GM12865 (cell line): ENCODE measurements at regions not wholly inside any gene's neighbourhood (a gene's known extent, or its start where the extent isn't known, plus 50 kb on each side); places are given as distances from the start of the nearest gene placed in this dataset.
A peak's percentile ranks its signal among the peaks of the same experiment; 100 is the strongest.

Experiments used
- DNase-seq: peaks from one replicate; pipeline ENCODE4 v3.0.0; 2010; ENCODE audit warnings: low read depth
- H3K4me3 ChIP-seq: 2 replicates; pipeline ENCODE4 v1.5.1; 2011; ENCODE audit warnings: mild to moderate bottlenecking, low read depth, low read length, control low read depth
- TF ChIP-seq, protein P1 (sequence below): IDR thresholded peaks from 2 replicates; pipeline ENCODE4 v1.5.1; 2011; ENCODE audit warnings: low read length, control low read depth, low read depth, inconsistent platforms; ENCODE audit not compliant: insufficient read depth; ENCODE audit errors: missing control alignments

DNA sequence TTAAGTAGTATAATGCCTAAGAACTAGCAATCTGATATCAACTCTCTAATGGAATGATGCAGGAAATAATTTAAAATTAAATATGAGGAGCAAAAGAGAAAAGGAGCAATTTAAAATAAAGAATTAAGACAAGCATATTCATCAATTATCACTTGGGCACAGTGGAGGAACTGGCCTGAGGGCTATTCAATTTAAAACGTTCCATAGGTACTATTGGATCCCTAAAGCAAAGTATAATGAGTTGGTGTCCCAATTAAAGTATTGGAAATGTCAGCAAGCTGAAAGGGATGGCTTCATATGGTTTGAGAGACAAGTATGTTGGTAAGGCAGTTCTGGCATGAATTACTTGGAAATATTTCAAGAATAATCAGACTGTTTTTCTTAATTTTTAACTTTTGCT is 2064.1 kb upstream of the TENM3 start:
- TF ChIP-seq, protein P1, sequence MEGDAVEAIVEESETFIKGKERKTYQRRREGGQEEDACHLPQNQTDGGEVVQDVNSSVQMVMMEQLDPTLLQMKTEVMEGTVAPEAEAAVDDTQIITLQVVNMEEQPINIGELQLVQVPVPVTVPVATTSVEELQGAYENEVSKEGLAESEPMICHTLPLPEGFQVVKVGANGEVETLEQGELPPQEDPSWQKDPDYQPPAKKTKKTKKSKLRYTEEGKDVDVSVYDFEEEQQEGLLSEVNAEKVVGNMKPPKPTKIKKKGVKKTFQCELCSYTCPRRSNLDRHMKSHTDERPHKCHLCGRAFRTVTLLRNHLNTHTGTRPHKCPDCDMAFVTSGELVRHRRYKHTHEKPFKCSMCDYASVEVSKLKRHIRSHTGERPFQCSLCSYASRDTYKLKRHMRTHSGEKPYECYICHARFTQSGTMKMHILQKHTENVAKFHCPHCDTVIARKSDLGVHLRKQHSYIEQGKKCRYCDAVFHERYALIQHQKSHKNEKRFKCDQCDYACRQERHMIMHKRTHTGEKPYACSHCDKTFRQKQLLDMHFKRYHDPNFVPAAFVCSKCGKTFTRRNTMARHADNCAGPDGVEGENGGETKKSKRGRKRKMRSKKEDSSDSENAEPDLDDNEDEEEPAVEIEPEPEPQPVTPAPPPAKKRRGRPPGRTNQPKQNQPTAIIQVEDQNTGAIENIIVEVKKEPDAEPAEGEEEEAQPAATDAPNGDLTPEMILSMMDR, result no peak
- H3K4me3 ChIP-seq, result no peak overlapping the region
- no peak for DNase-seq

DNA sequence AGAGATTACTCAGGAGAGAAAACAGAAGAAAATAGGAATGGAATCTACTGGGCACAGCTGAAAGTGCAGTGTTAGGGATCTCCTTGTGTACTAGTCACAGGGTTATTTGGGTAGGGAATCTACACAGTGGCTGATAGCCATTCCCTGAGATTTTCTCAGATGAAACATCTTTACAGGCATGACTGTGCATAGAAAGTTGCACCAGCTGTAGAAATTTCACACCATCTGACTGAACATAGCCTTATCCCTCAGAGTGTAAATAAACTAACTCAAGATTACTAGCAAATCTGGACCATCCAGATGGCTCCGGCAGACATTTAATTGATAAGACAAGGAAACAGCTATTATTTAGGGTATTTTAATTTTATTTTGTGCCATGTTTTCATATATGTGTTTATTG is 2053.5 kb upstream of the TENM3 start:
- peak; percentile 43 for DNase-seq
- H3K4me3 ChIP-seq, result no peak overlapping the region
- TF ChIP-seq, protein P1, result no peak

DNA sequence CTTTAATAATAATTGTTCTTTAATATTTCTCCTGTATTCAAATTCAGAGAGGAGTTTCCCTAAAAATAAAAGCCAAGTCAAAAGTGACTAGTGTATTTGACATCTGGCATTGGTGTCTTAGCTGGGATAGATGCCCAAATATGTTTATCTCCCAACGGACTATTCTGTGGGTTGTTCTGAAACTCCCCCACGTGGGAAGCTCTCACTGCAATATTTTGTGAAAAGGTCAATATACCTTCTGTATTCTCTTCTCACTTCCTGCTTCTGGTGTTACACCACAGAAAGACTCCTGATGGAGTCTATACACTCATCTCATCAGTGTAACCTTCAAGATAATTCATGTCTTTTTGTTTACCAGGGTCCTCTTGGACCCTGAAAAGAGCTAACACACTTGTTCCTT is 2052.8 kb upstream of the TENM3 start:
- DNase-seq, result peak; percentile 62
- TF ChIP-seq, protein P1, result no peak
- H3K4me3 ChIP-seq, result no peak overlapping the region

DNA sequence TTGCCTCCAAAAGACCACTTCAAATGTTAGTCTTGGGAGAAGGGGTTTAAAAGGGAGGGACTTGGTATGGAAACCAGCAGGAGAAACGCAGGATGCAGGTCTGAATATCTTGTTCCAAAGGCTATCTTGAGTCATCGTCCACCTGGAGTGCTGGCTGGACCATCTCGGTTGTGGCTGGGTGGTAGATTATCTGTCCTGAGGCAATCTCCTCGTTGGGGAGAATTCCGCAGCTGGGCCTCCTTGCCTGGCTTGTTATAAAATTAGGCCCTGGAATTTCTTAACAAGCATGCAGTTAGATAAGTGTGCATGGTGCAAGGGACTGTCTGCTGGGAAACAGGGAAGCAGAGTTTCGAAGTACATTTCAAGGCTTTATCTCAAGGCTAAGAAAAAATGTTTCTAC is 2045.7 kb upstream of the TENM3 start:
- TF ChIP-seq, protein P1, result no peak
- DNase-seq, result no peak
- H3K4me3 ChIP-seq, result no peak overlapping the region

DNA sequence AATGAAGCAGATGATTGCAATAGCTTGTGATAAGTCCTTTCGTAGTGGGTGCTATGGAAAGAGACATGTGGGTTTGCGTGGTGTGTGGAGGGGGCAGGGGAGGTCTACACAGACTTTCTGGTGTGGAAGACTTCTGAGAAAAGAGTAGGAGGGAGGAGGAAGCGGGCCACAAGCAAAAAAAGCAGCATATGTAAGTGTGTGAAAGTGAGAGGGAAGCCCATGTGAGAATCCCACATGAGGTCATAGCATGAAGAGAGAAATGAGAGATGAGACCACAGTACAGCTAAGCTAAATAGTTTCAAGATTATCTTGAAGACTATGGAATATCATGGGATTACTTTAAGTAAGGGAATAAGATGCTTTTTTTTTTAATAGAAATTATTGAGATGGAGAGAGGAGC is 2039.9 kb upstream of the TENM3 start:
- TF ChIP-seq, protein P1, result no peak
- DNase-seq, result peak; percentile 71
- no peak overlapping the region for H3K4me3 ChIP-seq

DNA sequence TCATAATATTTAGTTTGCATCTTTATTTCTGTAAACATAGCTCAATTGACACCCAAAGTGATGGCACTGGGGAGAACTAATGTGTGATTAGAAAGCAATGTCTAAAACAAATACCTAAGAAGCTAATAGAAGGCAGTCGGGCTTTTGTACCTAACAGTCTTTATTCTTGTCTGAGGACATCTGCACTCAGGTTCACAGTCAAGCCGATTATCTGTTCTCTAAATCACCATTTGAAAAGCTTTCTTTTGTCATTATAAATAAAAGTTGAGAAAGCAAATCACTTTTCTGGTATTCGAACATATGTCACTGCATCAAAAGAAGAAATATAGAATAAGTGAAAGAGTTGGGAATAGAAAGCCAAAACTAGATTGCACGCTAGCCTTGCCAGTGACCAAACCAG is 2037.9 kb upstream of the TENM3 start:
- no peak for DNase-seq
- H3K4me3 ChIP-seq, result no peak overlapping the region
- TF ChIP-seq, protein P1, result no peak

DNA sequence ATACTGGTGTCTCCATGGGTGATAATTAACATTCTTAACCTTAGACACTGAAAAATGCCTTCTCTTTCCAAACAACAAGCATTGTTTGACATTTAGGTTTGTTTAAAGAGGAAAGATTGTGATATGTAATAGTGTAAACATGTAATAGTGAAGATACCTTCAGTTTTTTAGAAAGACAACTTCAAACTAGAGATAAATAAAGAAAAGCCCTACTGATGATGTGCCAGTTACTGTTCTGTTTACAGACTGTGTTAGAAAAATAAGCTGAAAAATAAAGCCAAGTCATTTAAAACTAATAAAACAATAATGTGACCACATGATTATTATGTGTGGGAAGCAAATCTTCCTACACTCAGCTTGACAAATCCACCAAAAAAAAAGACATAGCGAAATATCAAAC is 2035.3 kb upstream of the TENM3 start:
- no peak for DNase-seq
- TF ChIP-seq, protein P1, result no peak
- no peak overlapping the region for H3K4me3 ChIP-seq
